Activated CD8-positive, alpha-beta memory T cell treated with anti-CD3 and anti-CD28 coated beads for 48 hours (primary cell): ENCODE measurements at regions not wholly inside any gene's neighbourhood (a gene's known extent, or its start where the extent isn't known, plus 50 kb on each side); places are given as distances from the start of the nearest gene placed in this dataset.

Experiments used
- DNase-seq, 3 experiments: peaks; one replicate each; pipeline ENCODE4 v3.0.0-alpha.2; 2020; ENCODE audit warnings: low read depth in 2 of 3, low spot score in 2 of 3

GRCh38 chr10:88164471-88164870, 301.0 kb downstream of the PTEN start:
- no peak for DNase-seq

GRCh38 chr10:88165849-88166271, 302.4 kb downstream of the PTEN start:
- DNase-seq, result no peak

- no peak for DNase-seq
These were observed 305.0 kb downstream of the PTEN start for GRCh38 chr10:88168171-88169036.

GRCh38 chr10:88169037-88169319, 305.6 kb downstream of the PTEN start:
- DNase-seq, result no peak

- no peak for DNase-seq
These were observed 307.2 kb downstream of the PTEN start for GRCh38 chr10:88170628-88171027.

- DNase-seq, result no peak
These were observed 308.7 kb downstream of the PTEN start for GRCh38 chr10:88172159-88172558.

- no peak for DNase-seq
These were observed 311.0 kb downstream of the PTEN start for GRCh38 chr10:88174391-88174790.

GRCh38 chr10:88178758-88179157, 315.3 kb downstream of the PTEN start:
- no peak for DNase-seq

GRCh38 chr10:88179831-88180230, 316.4 kb downstream of the PTEN start:
- no peak for DNase-seq

- DNase-seq, result no peak
These were observed 318.6 kb downstream of the PTEN start for GRCh38 chr10:88181902-88182600.

- no peak for DNase-seq
These were observed 319.1 kb downstream of the PTEN start for GRCh38 chr10:88182601-88182930.

GRCh38 chr10:88184543-88185297, 321.3 kb downstream of the PTEN start:
- no peak for DNase-seq

- DNase-seq, result no peak
These were observed 322.4 kb downstream of the PTEN start for GRCh38 chr10:88185830-88186229.

- DNase-seq, result no peak
These were observed 322.9 kb downstream of the PTEN start for GRCh38 chr10:88186335-88186734.

GRCh38 chr10:88187472-88187871, 324.0 kb downstream of the PTEN start:
- no peak for DNase-seq

GRCh38 chr10:88190123-88190522, 326.7 kb downstream of the PTEN start:
- DNase-seq, result no peak

GRCh38 chr10:88190540-88191235, 327.3 kb downstream of the PTEN start:
- no peak for DNase-seq

GRCh38 chr10:88193018-88193417, 329.6 kb downstream of the PTEN start:
- no peak for DNase-seq

- no peak for DNase-seq
These were observed 330.8 kb downstream of the PTEN start for GRCh38 chr10:88194041-88194887.

- no peak for DNase-seq
These were observed 331.5 kb downstream of the PTEN start for GRCh38 chr10:88194961-88195367.

GRCh38 chr10:88195841-88196240, 332.4 kb downstream of the PTEN start:
- no peak for DNase-seq
